K562 (cell line): ENCODE measurements at regions not wholly inside any gene's neighbourhood (a gene's known extent, or its start where the extent isn't known, plus 50 kb on each side); places are given as distances from the start of the nearest gene placed in this dataset.

Experiments used
- ATAC-seq: fragments of 200-7000 bp; cut with Tn5 transposase; 3 replicates; pipeline ENCODE4 v1.9.1; 2020; ENCODE audit warnings: moderate library complexity
- BruUV-seq: library from RNA; stranded (reverse); fragments of 400-500 nt; replicated peaks from 2 replicates; lab custom pipeline; 2021; lab: Mats Ljungman, UMichigan
- CTCF ChIA-PET: fragments of 300-600 bp; formaldehyde crosslinking; extraction: SDS; loops from one replicate; lab custom pipeline; 2021; ENCODE audit warnings: low intra/inter-chr PET ratio; lab: Yijun Ruan, JAX
- POLR2A ChIA-PET: fragments of 300-600, 350-650 bp; sonication (Branson Sonifier 250); formaldehyde crosslinking; extraction: SDS; loops from one replicate; lab custom pipeline; 2021; ENCODE audit warnings: antibody characterized with exemption, inconsistent platforms; lab: Yijun Ruan, JAX
- DNase-seq, 4 experiments: peaks; one replicate each; pipeline versions ENCODE4 v3.0.0 to v3.0.0-alpha.2; 2011 to 2018; ENCODE audit warnings: low spot score in 3 of 4, mixed read lengths in 3 of 4; ENCODE audit errors: extremely low read depth in 1 of 4
- FAIRE-seq: peaks from 2 replicates; lab custom pipeline; 2011; peaks lifted over from hg19 to GRCh38; lab: Jason Lieb, UNC
- H2AFZ ChIP-seq: 2 replicates; pipeline ENCODE4 v1.6.0; 2011; ENCODE audit warnings: low read depth, low read length, control low read depth, inconsistent platforms
- H3K27ac ChIP-seq: fragments of 200-600 bp; 3 replicates; pipeline ENCODE4 v1.8.0; 2011; ENCODE audit warnings: low read depth, mild to moderate bottlenecking, control low read depth, inconsistent platforms, low read length, moderate library complexity, mixed read lengths; ENCODE audit errors: extremely low read depth
- H3K27me3 ChIP-seq, 2 experiments: fragments of 300-600 bp in 1 of 2; 2 replicates in 1 of 2; 3 replicates in 1 of 2; pipeline versions ENCODE4 v1.6.0 to v1.8.0; 2011; ENCODE audit warnings: inconsistent platforms in 2 of 2, low read length in 2 of 2, mild to moderate bottlenecking in 1 of 2, mixed read lengths in 1 of 2, moderate library complexity in 1 of 2; ENCODE audit not compliant: control insufficient read depth in 2 of 2, insufficient read depth in 2 of 2
- H3K36me3 ChIP-seq: fragments of 300-600 bp; 3 replicates; pipeline ENCODE4 v1.8.0; 2011; ENCODE audit warnings: mild to moderate bottlenecking, low read length, inconsistent platforms; ENCODE audit not compliant: control insufficient read depth, insufficient read depth
- H3K4me1 ChIP-seq, 2 experiments: fragments of 200-600 bp in 1 of 2; replicated peaks in 1 of 2; 2 replicates in 1 of 2; 3 replicates in 1 of 2; pipeline versions ENCODE4 v1.5.1 to v1.8.0; 2011; ENCODE audit warnings: inconsistent platforms in 2 of 2, low read length in 2 of 2, mild to moderate bottlenecking in 1 of 2, mixed read lengths in 1 of 2, moderate library complexity in 1 of 2; ENCODE audit not compliant: control insufficient read depth in 2 of 2, insufficient read depth in 2 of 2
- H3K4me2 ChIP-seq: 2 replicates; pipeline ENCODE4 v1.6.1; 2011; ENCODE audit warnings: low read length, control low read depth, inconsistent platforms, mixed read lengths; ENCODE audit not compliant: insufficient read depth
- H3K4me3 ChIP-seq: fragments of 200-600 bp; sonication (generic), shearing (Covaris generic); 2 replicates; pipeline ENCODE4 v1.5.1; 2016; ENCODE audit warnings: control low read depth, inconsistent platforms
- H3K79me2 ChIP-seq: fragments of 200-600 bp; 3 replicates; pipeline ENCODE4 v1.8.0; 2011; ENCODE audit warnings: low read length, inconsistent platforms; ENCODE audit not compliant: control insufficient read depth, insufficient read depth
- H3K9ac ChIP-seq, 2 experiments: 2 replicates each; pipeline versions ENCODE4 v1.6.0 to v1.6.1; 2011; ENCODE audit warnings: low read depth in 2 of 2, low read length in 2 of 2, control low read depth in 1 of 2, inconsistent platforms in 1 of 2, mild to moderate bottlenecking in 1 of 2, mixed read lengths in 1 of 2; ENCODE audit not compliant: insufficient read depth in 1 of 2
- H3K9me1 ChIP-seq: one replicate; pipeline ENCODE4 v1.6.0; 2011; ENCODE audit warnings: inconsistent platforms, mild to moderate bottlenecking, low read length, moderate library complexity; ENCODE audit not compliant: control insufficient read depth, insufficient read depth
- H3K9me3 ChIP-seq: replicated peaks from 2 replicates; pipeline ENCODE4 v1.5.1; 2011; ENCODE audit warnings: low read depth, low read length, inconsistent platforms; ENCODE audit not compliant: control insufficient read depth, insufficient read depth
- H4K20me1 ChIP-seq: replicated peaks from 2 replicates; pipeline ENCODE4 v1.6.1; 2011; ENCODE audit warnings: low read length, inconsistent platforms, mixed read lengths; ENCODE audit not compliant: control insufficient read depth, insufficient read depth
- ELF2 ChIP-seq: fragments of 250-450 bp; sonication (Bioruptor Pico); IDR thresholded peaks from 2 replicates; pipeline ENCODE4 v1.5.0; 2021; ENCODE audit warnings: mild to moderate bottlenecking
- FOXJ3 ChIP-seq: sonication (generic); formaldehyde crosslinking; IDR thresholded peaks from 2 replicates; pipeline ENCODE4 v1.4.0; 2020; ENCODE audit warnings: mild to moderate bottlenecking, missing genetic modification reagents
- PCBP2 ChIP-seq: fragments of 200-400 bp; formaldehyde crosslinking; IDR thresholded peaks from 2 replicates; pipeline ENCODE4 v1.6.1; 2018; ENCODE audit warnings: low read length, low read depth, mild to moderate bottlenecking, moderate library complexity; ENCODE audit not compliant: poor library complexity, severe bottlenecking
- PML ChIP-seq: IDR thresholded peaks from 2 replicates; pipeline ENCODE4 v1.6.1; 2012; ENCODE audit warnings: low read length, inconsistent platforms
- SAFB2 ChIP-seq: fragments of 200-400 bp; formaldehyde crosslinking; IDR thresholded peaks from 2 replicates; pipeline ENCODE4 v1.6.1; 2018; ENCODE audit warnings: borderline replicate concordance, low read length, low read depth, moderate library complexity; ENCODE audit not compliant: severe bottlenecking
- TAF15 ChIP-seq: fragments of 200-400 bp; formaldehyde crosslinking; IDR thresholded peaks from 2 replicates; pipeline ENCODE4 v1.6.1; 2017; ENCODE audit warnings: mild to moderate bottlenecking, low read depth, low read length, moderate library complexity
- ZSCAN32 ChIP-seq: fragments of 450-650 bp; formaldehyde crosslinking; IDR thresholded peaks from 2 replicates; pipeline ENCODE4 v1.4.0; 2020; ENCODE audit warnings: mild to moderate bottlenecking, moderate library complexity
- in situ Hi-C: fragments of 300-500 bp; cut with MboI; formaldehyde crosslinking; loops from 4 replicates; pipeline ENCODE4 v1.15.0; 2018; ENCODE audit warnings: inconsistent platforms, mixed read lengths
- intact Hi-C: fragments of 100-400 bp; cut with micrococcal nuclease; formaldehyde crosslinking; loops from 2 replicates; pipeline ENCODE4 v1.14.2; 2022
- TF ChIP-seq, protein P1 (sequence below): IDR thresholded peaks from 2 replicates; pipeline ENCODE4 v1.6.1; 2011; ENCODE audit warnings: borderline replicate concordance, low read depth, mild to moderate bottlenecking, moderate library complexity, low read length; ENCODE audit not compliant: insufficient read depth, poor library complexity, severe bottlenecking
- TF ChIP-seq, protein P2 (sequence below), 2 experiments: fragments of 250-450 bp in 1 of 2; fragments of 450-650 bp in 1 of 2; sonication (Bioruptor Pico) in 1 of 2; IDR thresholded peaks; 2 replicates each; pipeline versions ENCODE4 v1.6.1 to v1.8.0; 2016 to 2021; ENCODE audit warnings: mild to moderate bottlenecking in 2 of 2, moderate library complexity in 2 of 2, missing compliant biosample characterization in 1 of 2, missing genetic modification characterization in 1 of 2

DNA sequence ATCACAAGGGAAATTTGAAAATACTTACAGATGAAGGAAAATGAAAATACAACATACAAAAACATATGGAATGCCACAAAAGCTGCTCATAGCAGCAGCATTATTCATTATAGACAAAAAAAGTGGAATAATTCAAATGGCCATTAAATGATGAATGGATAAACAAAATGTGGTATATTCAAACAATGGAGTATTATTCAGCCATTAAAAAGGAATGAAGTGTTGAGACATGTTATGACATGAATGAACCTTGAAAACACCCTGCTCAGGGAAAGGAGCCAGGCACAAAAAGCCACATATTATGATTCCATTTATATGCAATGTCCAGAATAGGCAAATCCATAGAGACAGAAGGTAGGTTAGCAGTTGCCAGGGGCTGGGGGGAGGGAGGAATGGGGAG is 62.6 kb upstream of the SFMBT2 start:
- no peaks in the 10 kb centered on the region for H3K36me3 ChIP-seq
- BruUV-seq = no TSS peak
- no peak overlapping the region for H3K9ac ChIP-seq
- H3K4me2 ChIP-seq = no peak overlapping the region
- H4K20me1 ChIP-seq = no peaks in the 10 kb centered on the region; the same call in 1 of the 2 replicates
- H3K27me3 ChIP-seq = peaks cover 16 to 28% of the 10 kb centered on the region in 2 experiments
- no peak for TF ChIP-seq ZSCAN32 (CRISPR knock-in tag)
- no peak for TF ChIP-seq PML
- no peak for TF ChIP-seq ELF2 (CRISPR knock-in tag)
- no peak for TF ChIP-seq SAFB2
- no peak for TF ChIP-seq TAF15
- no peak for TF ChIP-seq FOXJ3 (CRISPR knock-in tag)
- TF ChIP-seq, protein P1, sequence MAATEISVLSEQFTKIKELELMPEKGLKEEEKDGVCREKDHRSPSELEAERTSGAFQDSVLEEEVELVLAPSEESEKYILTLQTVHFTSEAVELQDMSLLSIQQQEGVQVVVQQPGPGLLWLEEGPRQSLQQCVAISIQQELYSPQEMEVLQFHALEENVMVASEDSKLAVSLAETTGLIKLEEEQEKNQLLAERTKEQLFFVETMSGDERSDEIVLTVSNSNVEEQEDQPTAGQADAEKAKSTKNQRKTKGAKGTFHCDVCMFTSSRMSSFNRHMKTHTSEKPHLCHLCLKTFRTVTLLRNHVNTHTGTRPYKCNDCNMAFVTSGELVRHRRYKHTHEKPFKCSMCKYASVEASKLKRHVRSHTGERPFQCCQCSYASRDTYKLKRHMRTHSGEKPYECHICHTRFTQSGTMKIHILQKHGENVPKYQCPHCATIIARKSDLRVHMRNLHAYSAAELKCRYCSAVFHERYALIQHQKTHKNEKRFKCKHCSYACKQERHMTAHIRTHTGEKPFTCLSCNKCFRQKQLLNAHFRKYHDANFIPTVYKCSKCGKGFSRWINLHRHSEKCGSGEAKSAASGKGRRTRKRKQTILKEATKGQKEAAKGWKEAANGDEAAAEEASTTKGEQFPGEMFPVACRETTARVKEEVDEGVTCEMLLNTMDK = no peak
- TF ChIP-seq PCBP2 = no peak
- TF ChIP-seq, protein P2, sequence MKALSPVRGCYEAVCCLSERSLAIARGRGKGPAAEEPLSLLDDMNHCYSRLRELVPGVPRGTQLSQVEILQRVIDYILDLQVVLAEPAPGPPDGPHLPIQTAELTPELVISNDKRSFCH (CRISPR knock-in tag; IDR thresholded peaks at IDR 0.05) = no peak
- TF ChIP-seq, protein P2 (tag; IDR thresholded peaks at IDR 0.05) = no peak
- no peaks in the 10 kb centered on the region for H3K4me1 ChIP-seq
- no peak overlapping the region for H2AFZ ChIP-seq
- ChIA-PET POLR2A (no interaction called here), CTCF (no interaction called here)
- no peak overlapping the region for H3K4me3 ChIP-seq
- FAIRE-seq = peak; percentile 23
- no peaks in the 10 kb centered on the region for H3K9me1 ChIP-seq
- H3K9me3 ChIP-seq = no peaks in the 10 kb centered on the region
- no peaks in the 10 kb centered on the region for H3K79me2 ChIP-seq
- no peak for DNase-seq
- H3K27ac ChIP-seq = no peak overlapping the region
- no peak for ATAC-seq
- intact Hi-C loops (no loop called here), in situ Hi-C loops (no loop called here)
